ENCODE measurements at regions not wholly inside any gene's neighbourhood (a gene's known extent, or its start where the extent isn't known, plus 50 kb on each side); places are given as distances from the start of the nearest gene placed in this dataset.

- TF ChIP-seq CTCF (IDR thresholded peaks at IDR 0.05; ENCODE audit: low read length) (no peak), EZH2 (IDR thresholded peaks at IDR 0.05; ENCODE audit: borderline replicate concordance, low read length) (no peak)
Observed at GRCh38 chr11:45483416-45483815, 182.0 kb downstream of the CHST1 start.
